NCI-H524 (cell line): ENCODE measurements at regions not wholly inside any gene's neighbourhood (a gene's known extent, or its start where the extent isn't known, plus 50 kb on each side); places are given as distances from the start of the nearest gene placed in this dataset.

ENCODE experiments used
- DNase-seq, 2 experiments: peaks; one replicate each; lab custom pipeline; 2025; lab: John Stamatoyannopoulos, UW

- DNase-seq = no peak
These were observed 338.2 kb upstream of the PITX2 start for GRCh38 chr4:110961066-110961465.

GRCh38 chr4:110962616-110963015 is 339.7 kb upstream of the PITX2 start:
- DNase-seq = no peak

DNA sequence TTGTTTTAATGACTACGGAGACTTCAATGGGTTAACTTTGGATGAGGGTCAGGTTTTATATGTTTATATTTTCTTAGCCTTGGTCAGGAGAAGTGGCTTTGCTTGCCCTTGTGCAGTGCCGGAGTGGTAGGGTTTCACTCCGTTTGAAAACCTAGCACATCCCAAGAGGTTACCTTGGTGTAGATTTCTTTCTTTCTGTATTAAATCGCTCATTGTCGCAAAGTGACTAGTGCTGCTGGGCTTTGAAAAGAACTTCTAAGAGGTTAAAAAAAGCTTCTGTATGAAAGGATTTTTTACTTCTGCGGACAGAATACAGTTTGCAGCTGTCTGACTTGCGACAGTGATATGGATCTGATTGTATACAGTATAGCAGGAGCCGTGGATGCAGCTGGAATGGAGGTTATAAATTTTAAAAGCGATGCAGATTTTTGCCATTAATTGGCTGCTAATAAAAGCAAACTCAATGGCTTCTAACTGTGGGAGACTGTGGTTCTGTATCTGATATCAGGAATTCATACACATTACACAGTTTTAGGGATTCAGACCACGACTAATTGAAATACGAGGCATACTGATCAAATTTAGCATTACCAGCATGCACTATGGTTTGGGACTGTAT is 340.9 kb upstream of the PITX2 start:
- DNase-seq = no peak

- DNase-seq = no peak
These were observed 345.1 kb upstream of the PITX2 start for GRCh38 chr4:110967936-110968335.

- DNase-seq = peak in 1 of 2 experiments; percentile 16
These were observed 347.8 kb upstream of the PITX2 start for GRCh38 chr4:110970642-110971041.

DNA sequence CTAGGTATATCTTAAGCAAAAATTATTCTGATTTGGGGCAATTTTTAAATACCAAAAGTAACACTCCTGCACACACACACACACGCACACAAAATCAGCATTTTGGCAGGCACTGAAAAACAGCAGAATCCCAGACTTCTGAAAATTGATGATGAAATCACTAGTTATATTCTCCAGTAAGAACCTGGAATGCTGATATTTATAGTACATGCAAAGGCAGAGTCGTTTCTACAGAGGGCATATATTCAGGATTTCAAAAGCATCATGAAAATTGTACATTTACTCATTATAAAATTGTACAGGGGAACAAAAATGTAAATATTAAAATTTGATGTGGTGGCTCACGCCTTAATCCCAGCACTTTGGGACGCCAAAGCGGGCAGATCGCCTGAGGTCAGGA is 352.5 kb upstream of the PITX2 start:
- no peak for DNase-seq

DNA sequence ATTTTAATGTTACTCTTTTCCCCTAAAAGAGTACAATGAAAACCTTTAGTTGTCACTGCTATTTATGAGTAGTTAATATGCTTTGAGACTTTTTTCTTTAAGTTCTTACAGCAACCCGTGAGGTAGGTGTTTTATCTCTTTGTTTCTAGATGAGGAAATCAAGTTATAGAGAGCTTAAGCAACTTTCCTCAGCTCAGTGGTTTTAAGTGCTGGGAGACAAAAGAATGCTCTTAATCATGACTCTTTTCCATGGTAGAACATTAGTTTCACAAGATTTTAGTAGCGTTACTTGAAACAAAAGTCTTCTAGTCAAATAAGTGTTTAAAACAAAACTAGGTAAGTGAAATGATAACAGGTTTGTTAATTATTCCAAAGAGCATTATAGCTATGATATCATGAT is 354.7 kb upstream of the PITX2 start:
- DNase-seq = no peak

DNA sequence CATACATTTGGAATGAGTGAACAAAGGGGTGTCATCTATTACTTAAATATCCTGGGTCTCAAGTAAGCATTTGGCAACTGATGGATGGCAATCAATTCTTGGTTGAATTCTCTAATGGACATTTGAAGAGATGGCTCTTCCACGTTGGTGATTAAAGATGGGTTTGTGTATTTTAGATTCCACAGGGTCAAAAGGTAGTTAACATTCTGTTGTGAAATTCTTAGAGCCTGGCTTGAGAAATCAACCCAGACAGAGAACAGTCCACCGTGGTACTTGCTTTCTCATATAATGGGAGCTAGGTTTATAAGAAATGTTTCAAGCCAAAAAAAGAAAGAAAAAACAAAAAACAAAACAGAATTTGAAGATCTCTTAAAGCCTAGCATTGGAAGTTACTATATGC is 355.9 kb upstream of the PITX2 start:
- no peak for DNase-seq

DNA sequence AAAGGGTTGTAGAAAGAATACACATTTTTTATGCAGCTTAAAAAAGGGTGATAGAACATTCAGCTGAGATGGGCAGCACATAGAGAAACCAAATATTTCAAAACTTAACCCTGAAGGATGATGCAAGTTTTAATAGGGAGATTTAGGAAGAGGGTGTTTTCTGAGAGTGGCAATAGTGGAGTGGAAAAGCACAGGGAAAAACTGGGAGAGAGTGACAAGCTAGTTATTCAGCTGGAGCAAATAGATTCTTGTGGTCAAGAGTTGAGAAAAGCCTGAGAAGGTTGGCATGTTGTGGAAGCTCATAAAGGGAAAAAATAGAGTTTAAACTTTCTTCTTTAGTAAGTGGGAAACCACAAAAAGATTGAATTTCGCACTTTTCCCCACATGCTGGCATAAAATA is 359.6 kb upstream of the PITX2 start:
- DNase-seq = no peak

- DNase-seq = peak in 1 of 2 experiments; percentile 63
These were observed 365.8 kb upstream of the PITX2 start for GRCh38 chr4:110988722-110989121.

DNA sequence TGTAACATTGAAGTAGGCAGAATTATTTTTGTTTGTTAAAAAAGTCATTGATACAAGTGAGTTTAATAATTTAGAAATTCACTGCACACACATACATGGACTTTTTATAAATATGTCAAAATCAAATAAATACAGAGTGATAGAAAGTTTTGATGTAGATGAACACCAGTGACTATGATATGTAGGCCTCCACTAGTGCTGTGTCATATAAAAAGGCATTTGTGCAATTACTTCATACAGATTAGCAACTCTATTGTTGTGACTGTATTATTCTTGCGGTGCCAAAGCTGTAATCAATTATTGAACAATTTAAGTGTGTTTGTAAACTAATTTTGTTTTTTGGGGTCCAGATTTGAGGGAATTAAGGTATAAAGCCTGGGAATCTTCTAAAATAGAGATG is 366.2 kb upstream of the PITX2 start:
- no peak for DNase-seq

DNA sequence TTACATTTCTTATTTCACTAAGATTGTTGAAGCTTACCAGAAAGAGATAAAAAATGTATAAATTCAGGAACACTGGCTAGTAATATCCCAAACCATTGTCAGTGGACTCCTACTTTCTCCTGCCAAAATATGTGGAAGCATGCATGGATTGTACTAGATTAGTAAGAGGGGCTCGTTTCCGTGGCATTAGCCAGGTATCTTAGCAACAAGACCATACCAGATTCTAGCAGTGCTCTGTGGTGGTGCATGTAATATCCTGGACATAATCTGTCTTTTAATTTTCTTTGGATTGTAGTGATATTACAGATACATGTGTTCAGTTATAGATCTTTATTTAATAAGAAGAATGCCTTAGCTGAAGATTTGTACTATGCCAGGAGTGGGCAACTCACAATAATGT is 371.9 kb upstream of the PITX2 start:
- DNase-seq = peak in 1 of 2 experiments; percentile 1

DNA sequence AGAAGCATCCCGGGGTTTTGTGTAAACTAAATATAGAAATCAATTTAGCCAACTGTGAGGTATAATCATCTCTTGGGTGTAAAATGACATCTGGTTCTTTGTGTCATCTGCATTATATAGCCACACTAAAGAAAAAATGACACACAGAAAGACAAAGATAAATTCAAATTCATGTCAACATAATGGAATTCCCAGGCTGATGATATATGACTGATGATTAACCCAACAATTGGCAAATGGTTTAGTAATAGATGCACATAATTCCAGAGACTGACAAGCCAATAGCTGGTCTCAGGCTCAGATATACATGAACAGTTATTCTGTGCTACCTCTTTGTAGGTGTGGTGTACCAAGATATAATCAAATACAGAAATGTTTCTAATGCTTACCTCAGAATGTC is 375.4 kb upstream of the PITX2 start:
- no peak for DNase-seq

DNA sequence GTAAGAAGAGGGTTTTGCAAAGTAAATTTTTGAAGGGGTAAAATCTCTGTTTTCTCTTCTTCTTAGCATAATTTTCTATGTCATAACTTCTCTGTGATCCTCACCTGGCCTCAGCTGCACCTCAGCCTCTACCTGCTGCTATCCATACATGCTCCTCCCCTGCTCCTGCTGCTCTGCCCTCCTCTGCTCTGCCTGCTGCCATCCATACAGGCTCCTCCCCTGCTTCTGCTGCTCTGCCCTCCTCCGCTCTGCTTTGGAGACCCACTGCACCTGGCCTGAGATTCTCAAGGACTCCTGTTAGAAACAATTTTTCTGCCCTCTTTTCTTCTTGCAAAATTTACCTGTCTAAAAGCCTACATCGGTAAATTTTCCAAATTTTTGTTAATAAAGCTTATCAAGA is 388.6 kb upstream of the PITX2 start:
- DNase-seq = no peak

DNA sequence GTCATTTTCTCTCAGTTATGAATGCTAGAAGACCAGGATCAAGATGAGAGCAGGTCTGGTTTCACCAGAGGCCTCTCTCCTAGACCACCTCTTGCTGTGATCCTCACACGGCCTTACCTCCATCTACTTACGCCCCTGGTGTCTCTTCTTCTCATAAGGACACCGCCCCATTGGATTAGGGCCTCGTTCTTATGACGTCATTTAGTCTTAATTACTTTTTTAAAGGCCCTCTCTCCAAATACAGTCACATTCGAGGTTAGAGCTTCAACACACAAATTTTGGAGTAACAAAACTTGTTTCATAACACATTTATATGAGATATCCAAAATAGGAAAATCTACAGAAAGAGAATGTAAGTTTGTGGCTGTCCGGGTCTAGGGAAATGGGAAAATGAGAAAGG is 391.0 kb upstream of the PITX2 start:
- DNase-seq = no peak

GRCh38 chr4:111014537-111014936 is 391.7 kb upstream of the PITX2 start:
- no peak for DNase-seq

DNA sequence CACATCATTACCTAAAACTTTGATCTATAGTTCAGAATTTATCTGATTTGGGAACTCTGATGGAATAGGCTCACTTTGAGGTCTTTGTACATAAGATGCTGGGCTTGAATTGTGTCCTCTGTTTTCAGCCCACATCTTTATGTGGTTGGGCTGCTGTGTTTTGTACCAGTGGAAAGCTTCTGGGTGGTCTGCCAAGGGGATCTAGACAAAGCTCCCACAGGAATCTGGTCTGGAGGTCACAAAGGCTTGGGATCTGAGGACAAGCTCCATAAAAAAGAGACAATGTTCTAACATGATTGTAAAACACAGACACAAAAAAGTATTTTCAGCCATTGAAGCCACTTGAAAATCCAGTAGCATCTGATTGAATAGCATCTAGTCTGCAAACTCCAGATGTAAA is 393.5 kb upstream of the PITX2 start:
- no peak for DNase-seq

- DNase-seq = no peak
These were observed 395.3 kb upstream of the PITX2 start for GRCh38 chr4:111018216-111018615.

- DNase-seq = no peak
These were observed 397.6 kb upstream of the PITX2 start for GRCh38 chr4:111020476-111020875.

- no peak for DNase-seq
These were observed 398.1 kb upstream of the PITX2 start for GRCh38 chr4:111020961-111021360.

DNA sequence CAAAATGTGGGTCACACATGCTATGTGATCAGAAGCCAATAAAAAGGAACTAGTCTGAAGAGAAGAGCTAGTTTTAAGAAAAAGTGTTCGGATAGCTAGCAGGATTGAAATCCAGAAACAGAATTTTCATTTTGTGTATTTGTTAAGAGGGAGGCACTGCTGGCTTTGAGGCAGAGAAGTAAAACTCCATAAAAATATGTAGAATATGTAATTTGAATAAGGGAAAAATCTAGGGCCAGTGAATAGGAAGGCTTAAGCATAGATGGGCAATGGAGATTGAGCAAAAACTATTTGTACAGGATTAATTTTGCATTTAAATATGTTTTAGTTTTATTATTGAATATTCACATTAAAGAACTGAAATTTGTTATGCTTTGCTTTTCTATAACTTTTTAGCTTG is 399.9 kb upstream of the PITX2 start:
- no peak for DNase-seq

GRCh38 chr4:111027526-111027925 is 404.6 kb upstream of the PITX2 start:
- no peak for DNase-seq

GRCh38 chr4:111028795-111029194 is 405.9 kb upstream of the PITX2 start:
- DNase-seq = no peak

DNA sequence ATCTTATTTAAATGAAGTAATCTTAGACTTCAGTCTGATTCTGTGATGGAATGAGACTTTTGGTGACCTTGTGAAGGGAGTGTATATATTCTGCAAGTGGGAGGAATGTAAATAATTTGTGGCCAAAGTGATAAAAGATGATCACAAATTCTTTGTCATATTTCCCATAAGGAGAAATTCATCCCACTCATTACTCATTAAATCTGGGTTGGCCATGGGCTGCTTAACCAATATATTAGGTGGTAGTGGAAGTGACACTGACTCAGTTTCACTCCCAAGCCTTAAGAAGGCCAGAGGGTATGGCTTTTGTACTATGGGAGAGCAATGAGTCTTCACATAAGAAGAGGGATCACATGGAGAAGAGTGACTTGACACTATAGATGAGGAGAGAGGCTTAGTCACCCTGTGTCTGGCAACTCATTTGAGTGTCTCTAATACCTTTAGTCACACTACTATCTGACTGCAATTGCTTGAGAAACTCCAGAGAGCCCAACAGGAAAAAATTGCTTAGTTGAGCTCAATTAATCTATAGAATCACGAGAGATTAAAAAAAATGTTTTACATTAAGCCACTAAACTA is 408.2 kb upstream of the PITX2 start:
- DNase-seq = no peak
